Peyer's patch (tissue), 4 donors: ENCODE measurements at regions not wholly inside any gene's neighbourhood (a gene's known extent, or its start where the extent isn't known, plus 50 kb on each side); places are given as distances from the start of the nearest gene placed in this dataset.

Experiments used
- POLR2A ChIP-seq, 2 donors: fragments of 450-650 bp; IDR thresholded peaks; one replicate each; pipeline ENCODE4 v1.5.1; 2017; ENCODE audit warnings: antibody characterized with exemption in 2 of 2, mild to moderate bottlenecking in 2 of 2, moderate library complexity in 2 of 2
- TF ChIP-seq, protein P1 (sequence below), 6 experiments: fragments of 450-650 bp in 4 of 6; fragments of 200-600 bp in 2 of 6; sonication (generic) in 1 of 6; IDR thresholded peaks; one replicate each; pipeline ENCODE4 v1.5.1; 2017 to 2019; ENCODE audit warnings: antibody characterized with exemption in 6 of 6, mild to moderate bottlenecking in 3 of 6, moderate library complexity in 1 of 6

DNA sequence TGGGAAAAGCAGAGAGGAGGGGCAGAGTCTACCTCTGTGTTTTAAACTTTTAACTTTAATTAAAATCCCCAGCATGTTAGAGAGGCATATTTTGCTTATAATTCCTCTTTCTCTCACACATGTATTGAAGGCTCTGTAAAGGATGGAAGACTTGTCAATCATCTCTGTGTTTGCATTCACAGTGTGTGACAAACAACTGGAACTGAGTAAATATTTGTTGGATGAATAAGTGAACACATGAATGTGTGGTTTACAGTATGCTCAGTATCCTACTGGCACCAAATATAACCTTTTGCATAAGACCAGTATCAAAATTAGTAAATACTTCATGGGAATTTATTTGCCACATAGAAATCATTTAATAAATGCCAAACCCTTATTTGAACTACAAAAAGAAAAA lies 829.0 kb downstream of the GRID1 start:
- TF ChIP-seq, protein P1, sequence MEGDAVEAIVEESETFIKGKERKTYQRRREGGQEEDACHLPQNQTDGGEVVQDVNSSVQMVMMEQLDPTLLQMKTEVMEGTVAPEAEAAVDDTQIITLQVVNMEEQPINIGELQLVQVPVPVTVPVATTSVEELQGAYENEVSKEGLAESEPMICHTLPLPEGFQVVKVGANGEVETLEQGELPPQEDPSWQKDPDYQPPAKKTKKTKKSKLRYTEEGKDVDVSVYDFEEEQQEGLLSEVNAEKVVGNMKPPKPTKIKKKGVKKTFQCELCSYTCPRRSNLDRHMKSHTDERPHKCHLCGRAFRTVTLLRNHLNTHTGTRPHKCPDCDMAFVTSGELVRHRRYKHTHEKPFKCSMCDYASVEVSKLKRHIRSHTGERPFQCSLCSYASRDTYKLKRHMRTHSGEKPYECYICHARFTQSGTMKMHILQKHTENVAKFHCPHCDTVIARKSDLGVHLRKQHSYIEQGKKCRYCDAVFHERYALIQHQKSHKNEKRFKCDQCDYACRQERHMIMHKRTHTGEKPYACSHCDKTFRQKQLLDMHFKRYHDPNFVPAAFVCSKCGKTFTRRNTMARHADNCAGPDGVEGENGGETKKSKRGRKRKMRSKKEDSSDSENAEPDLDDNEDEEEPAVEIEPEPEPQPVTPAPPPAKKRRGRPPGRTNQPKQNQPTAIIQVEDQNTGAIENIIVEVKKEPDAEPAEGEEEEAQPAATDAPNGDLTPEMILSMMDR (IDR thresholded peaks at IDR 0.05): no peak
- no peak for TF ChIP-seq POLR2A (IDR thresholded peaks at IDR 0.05)
